ENCODE measurements at regions not wholly inside any gene's neighbourhood (a gene's known extent, or its start where the extent isn't known, plus 50 kb on each side); places are given as distances from the start of the nearest gene placed in this dataset.

- DNase-seq, result no peak
These were observed 244.3 kb upstream of the NWD2 start for GRCh38 chr4:37000281-37000680.

GRCh38 chr4:37001688-37002436 is 242.7 kb upstream of the NWD2 start:
- DNase-seq, result no peak

- DNase-seq, result no peak
These were observed 241.9 kb upstream of the NWD2 start for GRCh38 chr4:37002625-37003024.

- DNase-seq, result no peak
These were observed 236.3 kb upstream of the NWD2 start for GRCh38 chr4:37008199-37008598.

DNA sequence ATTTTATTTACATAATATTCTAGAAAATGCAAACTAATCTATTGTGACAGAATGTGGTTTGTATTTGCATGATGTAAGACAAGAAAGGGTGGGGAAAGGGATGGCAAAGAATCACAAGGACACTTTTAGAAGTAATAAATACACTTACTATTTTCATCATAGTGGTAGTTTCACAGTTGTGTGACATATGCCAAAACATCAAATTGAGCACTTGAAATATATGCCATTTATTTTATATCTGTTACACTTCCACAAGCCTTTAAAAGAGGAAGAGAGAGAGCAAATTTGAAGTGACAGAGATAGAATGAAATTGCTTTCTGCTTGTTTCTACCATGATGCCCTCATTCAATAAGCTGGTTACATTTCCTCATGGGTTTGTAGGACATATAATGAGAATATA is 230.0 kb upstream of the NWD2 start:
- no peak for DNase-seq

DNA sequence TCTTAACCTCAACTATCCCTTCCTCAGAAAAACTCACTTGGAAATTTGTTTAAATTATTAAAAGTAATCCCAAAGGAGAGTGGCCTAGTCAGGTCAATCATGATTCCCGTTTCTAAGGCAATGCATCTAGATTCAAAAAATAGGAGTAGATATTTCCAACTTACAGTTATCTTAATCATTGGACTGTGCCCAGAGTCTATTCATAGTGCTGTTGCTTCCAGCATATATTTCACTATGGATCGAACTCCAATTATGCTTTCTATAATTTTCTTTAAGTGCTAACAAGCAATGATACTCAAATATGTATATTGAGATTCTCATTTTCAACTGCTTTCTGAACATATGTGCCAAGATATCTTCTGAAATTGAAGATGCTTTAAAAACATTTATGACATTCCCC is 229.2 kb upstream of the NWD2 start:
- no peak for DNase-seq

DNA sequence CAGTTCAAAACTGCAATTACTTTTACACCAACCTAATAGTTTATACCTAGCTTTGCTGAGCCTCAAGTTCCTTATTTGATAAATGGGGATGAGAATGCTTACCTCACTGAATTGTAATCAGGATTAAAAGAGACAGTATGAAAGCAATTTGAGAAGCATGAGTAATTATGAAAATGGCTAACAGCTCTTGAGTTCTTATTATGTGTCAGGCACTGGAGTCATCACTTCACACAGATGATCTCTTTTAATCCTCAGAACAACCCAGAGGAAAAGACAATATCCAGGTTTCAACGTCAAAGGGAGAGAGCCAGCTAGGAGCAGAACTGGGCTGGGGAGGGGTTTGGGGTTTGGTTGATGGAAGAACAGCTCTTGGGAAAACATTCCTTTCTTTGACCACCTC is 221.0 kb upstream of the NWD2 start:
- no peak for DNase-seq

- DNase-seq, result no peak
These were observed 220.5 kb upstream of the NWD2 start for GRCh38 chr4:37023996-37024395.

GRCh38 chr4:37040816-37041215 is 203.7 kb upstream of the NWD2 start:
- no peak for DNase-seq

- DNase-seq, result no peak
These were observed 201.2 kb upstream of the NWD2 start for GRCh38 chr4:37043342-37043741.

DNA sequence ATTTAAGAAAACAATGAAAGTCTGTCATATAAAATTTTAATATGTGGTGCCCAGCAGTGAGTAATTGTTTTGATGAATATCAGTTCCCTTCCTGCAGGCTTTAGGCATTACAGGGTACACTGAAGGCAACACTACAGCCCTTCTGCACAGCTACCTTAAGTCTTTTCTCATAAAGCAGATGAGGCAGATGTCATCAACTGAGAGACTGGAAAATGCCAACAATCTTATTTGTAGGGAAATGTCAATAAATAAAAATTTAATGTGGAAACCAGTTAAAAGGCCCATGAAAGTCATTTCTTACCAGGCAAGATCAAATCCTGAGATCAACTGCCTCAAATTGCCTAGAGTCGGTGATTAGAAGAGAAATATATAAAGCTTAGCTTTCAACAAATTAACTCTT is 193.4 kb upstream of the NWD2 start:
- DNase-seq, result no peak

DNA sequence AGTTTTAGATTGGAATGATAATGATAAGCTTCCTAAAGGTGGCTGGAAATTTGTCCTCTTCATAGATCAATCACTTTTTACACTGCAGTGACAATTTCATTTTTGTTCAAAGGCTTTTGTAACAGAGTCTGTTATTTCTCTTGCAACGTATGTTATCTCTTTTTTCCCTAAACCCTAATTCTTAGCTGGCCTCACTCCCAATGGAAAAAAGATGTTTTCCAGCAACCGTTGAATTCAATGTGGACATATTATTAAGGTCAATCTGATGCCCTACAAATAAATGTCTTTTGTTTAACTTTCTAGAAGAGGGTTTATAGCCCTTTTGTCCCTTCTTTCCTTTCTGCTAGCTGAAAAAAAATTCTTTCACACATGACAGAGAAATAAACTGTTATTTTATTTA is 192.7 kb upstream of the NWD2 start:
- DNase-seq, result no peak

DNA sequence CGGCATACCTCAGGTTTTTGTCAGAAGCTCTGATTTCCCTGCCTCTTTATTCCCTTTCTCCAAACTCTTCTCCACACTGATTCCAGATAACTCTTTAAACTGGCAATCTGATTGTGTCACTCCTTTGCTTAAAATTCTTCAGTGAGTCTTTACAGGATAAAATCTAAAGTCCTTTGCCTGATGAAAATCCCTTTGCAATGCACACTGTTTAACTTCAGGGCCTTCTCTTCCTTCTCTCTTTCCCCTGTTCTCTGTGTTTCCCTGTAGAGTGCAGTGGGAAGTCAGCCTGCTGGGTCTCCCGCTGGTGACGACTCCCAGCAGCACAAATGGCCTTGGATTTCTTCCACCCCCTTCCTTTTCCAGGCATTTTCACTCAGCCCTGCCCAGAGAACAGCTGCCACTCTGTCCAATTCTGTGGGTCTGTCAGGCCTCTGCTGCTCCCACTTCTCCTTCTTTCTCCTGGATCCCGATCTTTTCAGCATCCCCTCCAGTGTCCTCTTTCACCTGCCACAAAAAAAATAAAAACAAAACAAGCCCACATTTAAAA is 189.9 kb upstream of the NWD2 start:
- no peak for DNase-seq

GRCh38 chr4:37058826-37059225 is 185.7 kb upstream of the NWD2 start:
- DNase-seq, result no peak

GRCh38 chr4:37066159-37066558 is 178.4 kb upstream of the NWD2 start:
- no peak for DNase-seq

DNA sequence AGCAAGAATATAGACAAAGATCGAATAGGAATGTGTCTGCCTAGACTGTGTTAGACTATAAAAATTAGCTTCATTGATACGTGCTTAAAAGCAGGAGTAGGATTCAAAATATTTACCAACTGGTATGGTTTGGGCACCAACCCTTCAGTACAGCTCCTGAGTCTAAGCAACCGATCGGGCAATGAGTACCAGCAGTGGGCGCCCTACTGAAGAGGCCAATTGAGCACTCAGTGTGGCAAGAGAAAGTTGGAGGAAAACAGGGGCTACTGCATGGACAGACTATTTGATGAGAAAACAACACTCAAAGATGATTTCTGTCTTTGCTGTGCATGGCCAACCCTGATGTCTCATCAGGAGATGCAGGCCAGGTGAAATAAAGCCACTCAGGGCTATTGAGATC is 176.0 kb upstream of the NWD2 start:
- DNase-seq, result no peak

DNA sequence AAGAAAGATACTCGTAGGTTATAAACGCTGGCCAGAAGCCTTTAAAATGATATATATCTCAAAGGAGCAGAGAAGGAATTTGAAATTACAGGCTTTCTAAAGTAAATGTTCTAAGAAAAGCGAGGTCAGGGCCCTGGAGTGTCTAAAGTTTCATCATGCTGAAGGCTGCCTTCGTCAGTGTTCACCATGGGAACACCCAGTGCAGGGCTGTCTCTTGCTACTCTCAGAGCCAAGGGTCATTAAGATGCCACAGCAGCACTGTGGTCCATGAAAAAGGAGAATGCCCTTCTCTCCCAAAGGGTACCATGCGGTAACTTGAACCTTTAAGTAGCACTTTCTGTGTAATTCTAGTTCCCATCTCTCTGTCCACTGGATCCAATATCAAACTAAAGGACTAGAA is 174.5 kb upstream of the NWD2 start:
- DNase-seq, result no peak

- no peak for DNase-seq
These were observed 173.0 kb upstream of the NWD2 start for GRCh38 chr4:37071576-37071975.

DNA sequence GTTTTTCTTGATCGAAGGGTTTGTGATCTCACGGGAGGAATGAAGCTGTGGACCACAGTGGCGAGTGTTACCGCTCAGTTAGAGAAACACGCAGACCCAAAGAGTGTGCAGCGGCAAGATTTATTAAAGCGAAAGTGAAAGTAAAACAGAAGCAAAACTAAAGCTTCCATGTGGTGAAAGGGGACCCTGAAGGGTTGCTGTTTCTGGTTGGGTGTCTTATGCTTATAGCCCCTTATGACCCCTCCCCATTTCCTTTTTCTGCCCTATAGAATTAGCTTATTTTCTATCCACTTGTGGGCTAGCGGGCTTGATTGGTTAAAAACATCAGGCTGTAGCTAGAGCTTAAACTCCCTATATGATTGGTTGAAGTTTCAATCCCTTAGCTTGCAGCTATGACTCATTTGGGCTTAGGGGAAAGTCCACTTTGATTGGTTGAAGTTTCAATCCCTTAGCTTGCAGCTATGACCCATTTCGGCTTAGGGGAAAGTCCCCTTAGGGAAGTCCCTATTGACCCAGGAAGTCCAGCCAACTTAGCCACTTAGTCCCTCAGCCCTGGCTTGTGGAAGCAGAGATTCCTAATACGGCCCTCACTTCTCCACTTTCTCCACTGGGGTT is 171.2 kb upstream of the NWD2 start:
- DNase-seq, result no peak

- DNase-seq, result no peak
These were observed 161.6 kb upstream of the NWD2 start for GRCh38 chr4:37082912-37083311.

GRCh38 chr4:37095925-37096324 is 148.6 kb upstream of the NWD2 start:
- no peak for DNase-seq

- no peak for DNase-seq
These were observed 143.4 kb upstream of the NWD2 start for GRCh38 chr4:37101182-37101581.

DNA sequence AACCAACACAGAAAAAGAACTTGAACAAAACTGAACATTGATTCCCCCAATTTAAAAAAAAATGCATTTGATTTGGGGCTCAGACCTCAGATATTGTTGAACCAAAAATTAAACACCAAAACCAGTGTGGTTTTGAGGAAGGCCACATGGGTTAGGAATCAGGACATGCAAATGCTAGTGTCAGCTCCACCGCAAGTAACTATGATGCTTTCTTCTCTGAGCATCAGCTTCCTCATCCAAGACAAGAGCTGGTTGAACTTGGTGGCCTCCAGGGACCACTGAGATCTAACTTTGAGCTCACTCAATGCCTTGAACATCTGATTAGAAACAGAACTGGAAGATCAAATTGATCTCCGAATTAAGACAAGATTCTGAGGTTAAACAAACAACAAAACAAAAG is 142.9 kb upstream of the NWD2 start:
- no peak for DNase-seq

- DNase-seq, result no peak
These were observed 134.8 kb upstream of the NWD2 start for GRCh38 chr4:37109756-37110155.

DNA sequence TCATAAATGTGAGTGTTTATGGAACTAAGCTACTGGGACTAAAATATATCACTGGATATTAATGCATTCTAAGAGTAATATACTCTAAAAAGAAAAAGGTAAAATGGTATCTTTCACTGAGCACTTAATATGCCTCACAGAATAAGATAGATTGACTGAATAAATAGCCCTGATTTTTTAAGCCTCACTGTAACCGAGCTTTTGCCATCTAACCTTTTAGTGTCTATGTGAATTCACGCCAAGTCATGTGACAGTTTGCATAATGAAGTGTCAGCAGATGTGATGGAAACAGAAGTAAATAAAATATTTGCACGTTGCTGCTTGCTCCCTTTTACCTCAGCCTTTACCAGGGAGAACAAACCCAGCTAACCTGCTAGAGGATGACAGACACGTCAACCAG is 119.7 kb upstream of the NWD2 start:
- no peak for DNase-seq

Measured in activated T-cell treated with anti-CD3 and anti-CD28 coated beads for 4 hours (primary cell).